ENCODE measurements at regions not wholly inside any gene's neighbourhood (a gene's known extent, or its start where the extent isn't known, plus 50 kb on each side); places are given as distances from the start of the nearest gene placed in this dataset.

- no peak for TF ChIP-seq ZNF24 (tag by site-specific recombination; IDR thresholded peaks at IDR 0.05)
- no peak for TF ChIP-seq KLF16 (tag by site-specific recombination; IDR thresholded peaks at IDR 0.05)
- TF ChIP-seq ZBTB7A (tag by site-specific recombination; IDR thresholded peaks at IDR 0.05; ENCODE audit: low read depth): no peak
- TF ChIP-seq ZNF16 (tag by site-specific recombination; IDR thresholded peaks at IDR 0.05; ENCODE audit: low read depth): no peak
- TF ChIP-seq CTCF (tag by site-specific recombination; IDR thresholded peaks at IDR 0.05): no peak
- TF ChIP-seq ZNF274 (IDR thresholded peaks at IDR 0.05; ENCODE audit: low read length): no peak
- TF ChIP-seq ZNF274 (tag by site-specific recombination; IDR thresholded peaks at IDR 0.05; ENCODE audit: borderline replicate concordance): no peak
Measured at GRCh38 chr3:84039099-84039498, 919.7 kb upstream of the CADM2 start.

All from HEK293 (cell line).